DND-41 (cell line): ENCODE measurements at regions not wholly inside any gene's neighbourhood (a gene's known extent, or its start where the extent isn't known, plus 50 kb on each side); places are given as distances from the start of the nearest gene placed in this dataset.

ENCODE experiments used
- CTCF ChIP-seq: IDR thresholded peaks from 2 replicates; pipeline ENCODE4 v1.5.1; 2012; ENCODE audit warnings: borderline replicate concordance, low read length, moderate library complexity, mild to moderate bottlenecking; ENCODE audit not compliant: poor library complexity, severe bottlenecking; ENCODE audit errors: extremely low read depth
- EZH2 ChIP-seq: IDR thresholded peaks from 3 replicates; pipeline ENCODE4 v1.6.1; 2012; ENCODE audit warnings: borderline replicate concordance, low read depth, mild to moderate bottlenecking, moderate library complexity, low read length, inconsistent platforms; ENCODE audit not compliant: severe bottlenecking

- no peak for TF ChIP-seq CTCF
- no peak for TF ChIP-seq EZH2
These were observed 247.1 kb downstream of the CHRM3 start for GRCh38 chr1:239633432-239633831.
